Calu3 (cell line): ENCODE measurements at regions not wholly inside any gene's neighbourhood (a gene's known extent, or its start where the extent isn't known, plus 50 kb on each side); places are given as distances from the start of the nearest gene placed in this dataset.

Source experiments
- BruUV-seq: library from RNA; stranded (reverse); fragments of 400-500 nt; replicated peaks from 2 replicates; lab custom pipeline; 2021; lab: Mats Ljungman, UMichigan
- CTCF ChIA-PET: fragments of 300-600 bp; sonication (Branson Sonifier 250); formaldehyde crosslinking; loops from one replicate; lab custom pipeline; 2022; ENCODE audit warnings: antibody characterized with exemption; lab: Charles Lee
- DNase-seq: peaks from one replicate; pipeline ENCODE4 v3.0.0; 2022
- H3K27ac Mint-ChIP-seq: one replicate; pipeline ENCODE4 v1.8.0; 2022; ENCODE audit warnings: mixed read lengths; ENCODE audit not compliant: unreplicated experiment
- H3K27me3 Mint-ChIP-seq: one replicate; pipeline ENCODE4 v1.8.0; 2022; ENCODE audit warnings: mixed read lengths; ENCODE audit not compliant: unreplicated experiment
- H3K36me3 Mint-ChIP-seq: one replicate; pipeline ENCODE4 v1.8.0; 2022; ENCODE audit warnings: mild to moderate bottlenecking, moderate library complexity, mixed read lengths; ENCODE audit not compliant: insufficient read depth, unreplicated experiment
- H3K4me1 Mint-ChIP-seq: one replicate; pipeline ENCODE4 v1.8.0; 2022; ENCODE audit warnings: mild to moderate bottlenecking, low read depth, mixed read lengths; ENCODE audit not compliant: unreplicated experiment
- H3K4me3 Mint-ChIP-seq: one replicate; pipeline ENCODE4 v1.8.0; 2022; ENCODE audit warnings: mild to moderate bottlenecking, low read depth, moderate library complexity, mixed read lengths; ENCODE audit not compliant: unreplicated experiment
- H3K9me3 Mint-ChIP-seq: one replicate; pipeline ENCODE4 v1.8.0; 2022; ENCODE audit warnings: low read depth, mixed read lengths; ENCODE audit not compliant: unreplicated experiment
- CTCF ChIP-seq: fragments of 200-600 bp; IDR thresholded peaks from one replicate; pipeline ENCODE4 v1.8.0; 2022; ENCODE audit warnings: antibody characterized with exemption; ENCODE audit not compliant: unreplicated experiment
- intact Hi-C: fragments of 100-400 bp; cut with micrococcal nuclease; formaldehyde crosslinking; loops from one replicate; pipeline ENCODE4 v1.10.0; 2022; ENCODE audit not compliant: unreplicated experiment

DNA sequence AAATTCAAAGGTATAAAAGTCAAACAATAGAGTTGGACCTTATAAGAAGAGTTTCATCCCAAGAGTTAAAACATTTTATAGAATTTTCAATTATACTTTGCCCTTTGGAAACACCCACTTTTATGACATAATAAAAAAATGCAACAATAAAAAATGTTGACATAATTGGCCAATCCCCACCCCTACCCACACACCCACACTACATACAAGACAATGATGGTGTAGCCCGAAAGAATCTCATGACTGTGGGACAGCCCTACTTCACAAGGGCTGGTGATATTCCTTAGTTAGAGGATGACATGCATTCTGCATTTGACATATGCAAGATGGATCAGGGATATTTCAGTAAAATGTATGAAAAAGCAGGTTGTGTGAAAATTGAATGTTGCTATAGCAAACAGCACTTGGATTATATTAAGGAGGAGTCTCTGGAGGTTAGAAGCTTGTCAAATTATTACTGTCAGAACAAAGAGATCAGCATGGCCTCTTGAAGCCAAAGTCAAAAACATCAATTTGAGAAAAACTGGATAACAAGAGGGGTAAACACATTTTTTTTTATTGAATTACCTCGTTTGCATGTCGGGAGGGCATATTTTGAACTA is 133.0 kb upstream of the SAMSN1 start:
- CTCF ChIA-PET = no interaction called here
- no peaks in the 10 kb centered on the region for H3K36me3 Mint-ChIP-seq
- H3K27ac Mint-ChIP-seq = no peak overlapping the region
- intact Hi-C loops = no loop called here
- DNase-seq = no peak
- no peaks in the 10 kb centered on the region for H3K27me3 Mint-ChIP-seq
- no peak overlapping the region for H3K4me3 Mint-ChIP-seq
- H3K4me1 Mint-ChIP-seq = no peaks in the 10 kb centered on the region
- BruUV-seq = no TSS peak
- no peaks in the 10 kb centered on the region for H3K9me3 Mint-ChIP-seq
- TF ChIP-seq CTCF = no peak

DNA sequence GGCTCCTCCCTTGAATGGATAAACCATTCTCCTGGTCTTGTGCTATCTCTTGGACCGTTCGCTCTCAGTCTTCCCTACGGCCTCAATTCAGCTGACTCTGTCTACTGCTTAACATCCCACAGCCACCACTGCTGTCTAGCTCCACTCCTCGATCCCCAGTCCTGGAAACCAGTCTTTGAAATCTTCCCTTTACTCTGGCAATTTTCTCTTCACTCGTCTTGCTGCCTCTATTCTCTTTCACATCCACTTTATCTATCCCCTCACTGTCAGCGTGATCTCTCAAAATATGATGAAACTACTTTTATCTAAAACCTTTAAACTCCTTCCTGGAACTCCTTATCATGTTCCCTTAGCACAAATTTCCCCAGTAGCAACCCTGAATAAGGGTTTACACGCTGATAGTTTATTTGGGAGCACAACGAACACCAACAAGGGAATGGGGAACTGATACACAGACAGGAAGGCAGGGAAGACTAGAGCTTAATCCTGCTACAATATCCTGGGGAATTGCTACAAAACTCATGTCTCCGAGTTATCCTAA is 131.6 kb upstream of the SAMSN1 start:
- intact Hi-C loops = no loop called here
- Mint-ChIP-seq H3K4me1 (no peaks in the 10 kb centered on the region), H3K4me3 (no peak overlapping the region), H3K27me3 (no peaks in the 10 kb centered on the region), H3K36me3 (no peaks in the 10 kb centered on the region), H3K9me3 (no peaks in the 10 kb centered on the region), H3K27ac (no peak overlapping the region)
- no TSS peak for BruUV-seq
- TF ChIP-seq CTCF = no peak
- DNase-seq = no peak
- CTCF ChIA-PET = no interaction called here

DNA sequence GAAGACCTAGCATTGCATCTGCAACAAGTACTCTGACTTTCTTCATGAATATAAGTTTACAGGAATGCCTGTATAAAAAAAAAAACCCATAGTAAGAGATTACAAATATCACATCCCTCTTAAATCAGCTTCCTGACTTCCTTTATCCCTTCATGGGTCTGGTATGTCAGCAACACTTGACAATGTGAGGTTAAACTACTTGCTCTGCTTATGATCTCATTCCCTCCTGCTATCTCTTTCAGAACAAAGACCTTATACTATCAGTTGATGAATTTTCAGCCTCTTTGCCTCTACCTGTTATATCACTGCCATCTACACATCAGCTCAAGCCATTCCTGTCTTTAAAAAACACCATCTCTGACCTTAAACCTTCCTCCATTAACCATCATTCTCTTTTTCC is 130.9 kb upstream of the SAMSN1 start:
- Mint-ChIP-seq H3K27me3 (no peaks in the 10 kb centered on the region), H3K36me3 (no peaks in the 10 kb centered on the region), H3K4me1 (no peaks in the 10 kb centered on the region), H3K27ac (no peak overlapping the region), H3K4me3 (no peak overlapping the region), H3K9me3 (no peaks in the 10 kb centered on the region)
- BruUV-seq = no TSS peak
- TF ChIP-seq CTCF = no peak
- intact Hi-C loops = no loop called here
- no peak for DNase-seq
- CTCF ChIA-PET = no interaction called here

DNA sequence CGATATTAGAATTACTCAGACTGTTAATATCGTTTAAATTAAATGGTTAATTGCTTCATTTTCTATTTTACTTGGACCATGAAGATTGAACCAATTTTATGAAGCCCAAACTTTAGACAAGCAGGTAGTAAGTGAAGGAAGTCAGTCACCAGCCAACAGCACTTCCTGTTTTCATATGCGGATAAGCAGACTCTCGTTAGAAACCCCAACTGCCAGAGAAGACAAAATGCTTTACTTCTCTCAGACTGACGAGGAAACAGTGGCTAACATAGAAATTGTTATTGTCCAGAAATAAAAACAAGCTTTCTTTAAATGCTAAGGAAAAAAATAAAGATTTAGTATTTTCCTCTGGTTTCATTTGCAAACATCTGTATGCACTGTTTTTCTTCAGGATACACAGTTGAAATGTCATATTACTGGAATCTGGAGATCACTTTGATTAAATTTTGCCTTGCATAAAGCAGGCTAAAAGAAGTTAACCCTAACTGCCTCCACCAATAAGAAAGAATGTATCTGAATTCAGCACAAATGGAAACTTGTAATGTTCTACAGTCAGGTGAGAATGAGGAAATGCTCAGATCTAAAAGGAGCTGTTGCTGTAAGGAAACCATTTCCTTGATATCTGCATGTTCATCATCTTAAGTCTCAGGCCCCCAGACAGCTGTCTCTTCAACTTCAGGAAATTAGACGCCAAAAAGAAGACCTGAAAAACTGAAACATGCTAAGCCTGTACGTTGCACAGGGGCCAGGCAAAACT is 129.8 kb upstream of the SAMSN1 start:
- intact Hi-C loops = no loop called here
- Mint-ChIP-seq H3K9me3 (no peaks in the 10 kb centered on the region), H3K4me1 (no peaks in the 10 kb centered on the region), H3K36me3 (no peaks in the 10 kb centered on the region), H3K27me3 (no peaks in the 10 kb centered on the region), H3K4me3 (no peak overlapping the region), H3K27ac (peak overlapping the region; percentile 25)
- no peak for DNase-seq
- CTCF ChIA-PET = no interaction called here
- TF ChIP-seq CTCF = no peak
- no TSS peak for BruUV-seq
